Loucy (cell line): ENCODE measurements at regions not wholly inside any gene's neighbourhood (a gene's known extent, or its start where the extent isn't known, plus 50 kb on each side); places are given as distances from the start of the nearest gene placed in this dataset.

Experiments
- H2AFZ ChIP-seq: fragments of 200-600 bp; sonication (generic); 2 replicates; pipeline ENCODE4 v1.6.0; 2016; ENCODE audit warnings: antibody characterized with exemption, mild to moderate bottlenecking, low read length, moderate library complexity
- H3F3A ChIP-seq: fragments of 200-600 bp; 2 replicates; pipeline ENCODE4 v1.6.0; 2016; ENCODE audit warnings: antibody characterized with exemption, low read depth, mild to moderate bottlenecking
- H3K27me3 ChIP-seq: fragments of 200-600 bp; sonication (generic); 2 replicates; pipeline ENCODE4 v1.6.1; 2014; ENCODE audit warnings: low read length, mild to moderate bottlenecking; ENCODE audit not compliant: insufficient read depth, poor library complexity, severe bottlenecking
- H3K36me3 ChIP-seq: fragments of 200-600 bp; sonication (generic); 2 replicates; pipeline ENCODE4 v1.6.1; 2016; ENCODE audit warnings: low read length; ENCODE audit not compliant: insufficient read depth
- H3K4me1 ChIP-seq: fragments of 200-600 bp; sonication (generic); 2 replicates; pipeline ENCODE4 v1.5.1; 2014; ENCODE audit warnings: low read length, mild to moderate bottlenecking; ENCODE audit not compliant: insufficient read depth, poor library complexity, severe bottlenecking
- H3K4me2 ChIP-seq: fragments of 200-600 bp; sonication (generic); 2 replicates; pipeline ENCODE4 v1.6.0; 2014; ENCODE audit warnings: antibody characterized with exemption, low read length, low read depth, mild to moderate bottlenecking; ENCODE audit not compliant: poor library complexity, severe bottlenecking
- H3K4me3 ChIP-seq: fragments of 200-600 bp; sonication (generic); 2 replicates; pipeline ENCODE4 v1.5.1; 2014; ENCODE audit warnings: low read length, mild to moderate bottlenecking, mixed read lengths; ENCODE audit not compliant: poor library complexity, severe bottlenecking
- H3K79me2 ChIP-seq: fragments of 200-600 bp; sonication (generic); 2 replicates; pipeline ENCODE4 v1.6.1; 2014; ENCODE audit warnings: low read length; ENCODE audit not compliant: insufficient read depth
- H3K9ac ChIP-seq: fragments of 200-600 bp; sonication (generic); 2 replicates; pipeline ENCODE4 v1.6.0; 2014; ENCODE audit warnings: mild to moderate bottlenecking, low read depth, low read length, moderate library complexity; ENCODE audit not compliant: poor library complexity, severe bottlenecking
- H3K9me2 ChIP-seq: fragments of 200-600 bp; sonication (generic); replicated peaks from 2 replicates; pipeline ENCODE4 v1.6.1; 2016; ENCODE audit warnings: low read depth, low read length, mixed read lengths
- H3K9me3 ChIP-seq: fragments of 200-600 bp; sonication (generic); 2 replicates; pipeline ENCODE4 v1.6.1; 2014; ENCODE audit warnings: mild to moderate bottlenecking, antibody characterized with exemption, low read length, low read depth; ENCODE audit not compliant: insufficient read depth
- H4K20me1 ChIP-seq: fragments of 200-600 bp; sonication (generic); 2 replicates; pipeline ENCODE4 v1.6.0; 2014; ENCODE audit warnings: antibody characterized with exemption, low read length, mild to moderate bottlenecking; ENCODE audit not compliant: insufficient read depth, poor library complexity, severe bottlenecking
- EZH2phosphoT487 ChIP-seq: fragments of 200-600 bp; IDR thresholded peaks from 2 replicates; pipeline ENCODE4 v1.6.1; 2018; ENCODE audit warnings: antibody characterized with exemption, mild to moderate bottlenecking, moderate library complexity, borderline replicate concordance
- TF ChIP-seq, protein P1 (sequence below): fragments of 200-600 bp; sonication (generic); conservative IDR thresholded peaks from 2 replicates; pipeline ENCODE4 v1.5.1; 2014; ENCODE audit warnings: mild to moderate bottlenecking, antibody characterized with exemption, low read length

- H3F3A ChIP-seq, result no peaks in the 10 kb centered on the region
- H3K79me2 ChIP-seq, result no peaks in the 10 kb centered on the region
- no peaks in the 10 kb centered on the region for H3K4me1 ChIP-seq
- no peak overlapping the region for H3K9ac ChIP-seq
- no peak overlapping the region for H2AFZ ChIP-seq
- no peaks in the 10 kb centered on the region for H3K9me2 ChIP-seq
- no peak overlapping the region for H3K4me3 ChIP-seq
- H3K36me3 ChIP-seq, result no peaks in the 10 kb centered on the region
- no peaks in the 10 kb centered on the region for H3K27me3 ChIP-seq
- TF ChIP-seq EZH2phosphoT487, result no peak
- TF ChIP-seq, protein P1, sequence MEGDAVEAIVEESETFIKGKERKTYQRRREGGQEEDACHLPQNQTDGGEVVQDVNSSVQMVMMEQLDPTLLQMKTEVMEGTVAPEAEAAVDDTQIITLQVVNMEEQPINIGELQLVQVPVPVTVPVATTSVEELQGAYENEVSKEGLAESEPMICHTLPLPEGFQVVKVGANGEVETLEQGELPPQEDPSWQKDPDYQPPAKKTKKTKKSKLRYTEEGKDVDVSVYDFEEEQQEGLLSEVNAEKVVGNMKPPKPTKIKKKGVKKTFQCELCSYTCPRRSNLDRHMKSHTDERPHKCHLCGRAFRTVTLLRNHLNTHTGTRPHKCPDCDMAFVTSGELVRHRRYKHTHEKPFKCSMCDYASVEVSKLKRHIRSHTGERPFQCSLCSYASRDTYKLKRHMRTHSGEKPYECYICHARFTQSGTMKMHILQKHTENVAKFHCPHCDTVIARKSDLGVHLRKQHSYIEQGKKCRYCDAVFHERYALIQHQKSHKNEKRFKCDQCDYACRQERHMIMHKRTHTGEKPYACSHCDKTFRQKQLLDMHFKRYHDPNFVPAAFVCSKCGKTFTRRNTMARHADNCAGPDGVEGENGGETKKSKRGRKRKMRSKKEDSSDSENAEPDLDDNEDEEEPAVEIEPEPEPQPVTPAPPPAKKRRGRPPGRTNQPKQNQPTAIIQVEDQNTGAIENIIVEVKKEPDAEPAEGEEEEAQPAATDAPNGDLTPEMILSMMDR, result no peak
- H3K4me2 ChIP-seq, result no peak overlapping the region
- no peaks in the 10 kb centered on the region for H4K20me1 ChIP-seq
- no peaks in the 10 kb centered on the region for H3K9me3 ChIP-seq
Measured at GRCh38 chr3:104547031-104547430, 819.7 kb upstream of the ALCAM start.

DNA sequence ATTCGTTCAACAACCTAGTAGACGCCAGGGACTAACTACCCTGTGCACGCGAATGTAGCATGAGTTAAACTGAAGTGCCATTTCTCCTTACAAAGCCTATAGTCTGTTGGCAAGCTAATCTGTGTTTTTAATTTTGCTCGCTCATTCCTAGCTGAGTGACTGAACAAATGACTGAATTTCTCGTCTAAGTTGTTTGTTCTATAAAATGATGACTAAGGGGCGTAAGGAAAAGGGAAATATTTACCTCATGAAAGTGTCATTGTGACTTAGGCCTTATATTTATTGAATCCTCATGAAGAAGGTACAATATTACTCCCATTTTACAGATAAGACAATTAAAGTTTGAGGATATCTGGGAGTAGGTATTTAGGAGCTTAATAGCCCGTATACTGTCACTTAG, 818.3 kb upstream of the ALCAM start:
- H3K4me2 ChIP-seq, result no peak overlapping the region
- TF ChIP-seq, protein P1, result no peak
- TF ChIP-seq EZH2phosphoT487, result no peak
- H3K27me3 ChIP-seq, result no peaks in the 10 kb centered on the region

GRCh38 chr3:104549099-104549714, 817.5 kb upstream of the ALCAM start:
- no peak overlapping the region for H3K9ac ChIP-seq
- H3K4me1 ChIP-seq, result no peaks in the 10 kb centered on the region
- no peak overlapping the region for H3K4me3 ChIP-seq
- H4K20me1 ChIP-seq, result no peaks in the 10 kb centered on the region
- no peak for TF ChIP-seq EZH2phosphoT487
- TF ChIP-seq, protein P1, result no peak
- no peaks in the 10 kb centered on the region for H3K36me3 ChIP-seq
- no peaks in the 10 kb centered on the region for H3K27me3 ChIP-seq
- no peak overlapping the region for H3K4me2 ChIP-seq
- no peak overlapping the region for H2AFZ ChIP-seq
- H3K9me3 ChIP-seq, result no peaks in the 10 kb centered on the region
- H3K9me2 ChIP-seq, result no peaks in the 10 kb centered on the region
- no peaks in the 10 kb centered on the region for H3F3A ChIP-seq
- no peaks in the 10 kb centered on the region for H3K79me2 ChIP-seq

More for the DNA sequence above, 818.3 kb upstream of the ALCAM start:
- no peaks in the 10 kb centered on the region for H3K79me2 ChIP-seq
- H3K9ac ChIP-seq, result no peak overlapping the region
- no peaks in the 10 kb centered on the region for H3K9me3 ChIP-seq
- H4K20me1 ChIP-seq, result no peaks in the 10 kb centered on the region
- H3F3A ChIP-seq, result no peaks in the 10 kb centered on the region
- H3K9me2 ChIP-seq, result no peaks in the 10 kb centered on the region
- H3K36me3 ChIP-seq, result no peaks in the 10 kb centered on the region
- H3K4me1 ChIP-seq, result no peaks in the 10 kb centered on the region
- H2AFZ ChIP-seq, result no peak overlapping the region
- H3K4me3 ChIP-seq, result no peak overlapping the region
